MM.1S (cell line): ENCODE measurements at regions not wholly inside any gene's neighbourhood (a gene's known extent, or its start where the extent isn't known, plus 50 kb on each side); places are given as distances from the start of the nearest gene placed in this dataset.

Source experiments
- DNase-seq: peaks from one replicate; pipeline ENCODE4 v3.0.0-alpha.2; 2015
- H2AFZ ChIP-seq: fragments of 300-600 bp; sonication (generic); 2 replicates; pipeline ENCODE4 v1.6.0; 2016; ENCODE audit warnings: antibody characterized with exemption, low read length
- H3F3A ChIP-seq: fragments of 300-600 bp; sonication (generic); 2 replicates; pipeline ENCODE4 v1.6.1; 2016; ENCODE audit warnings: mild to moderate bottlenecking, antibody characterized with exemption, low read length, moderate library complexity, mixed read lengths; ENCODE audit not compliant: insufficient read depth
- H3K27ac ChIP-seq: fragments of 300-600 bp; sonication (generic); 2 replicates; pipeline ENCODE4 v1.5.1; 2016; ENCODE audit warnings: mild to moderate bottlenecking, low read length
- H3K27me3 ChIP-seq: fragments of 300-600 bp; sonication (generic); replicated peaks from 2 replicates; pipeline ENCODE4 v1.6.0; 2016; ENCODE audit warnings: low read length; ENCODE audit not compliant: insufficient read depth
- H3K36me3 ChIP-seq: fragments of 300-600 bp; sonication (generic); replicated peaks from 2 replicates; pipeline ENCODE4 v1.6.1; 2016; ENCODE audit warnings: mild to moderate bottlenecking, low read length, mixed read lengths; ENCODE audit not compliant: insufficient read depth
- H3K4me1 ChIP-seq: fragments of 300-600 bp; sonication (generic); 2 replicates; pipeline ENCODE4 v1.6.1; 2016; ENCODE audit warnings: low read length, mixed read lengths
- H3K4me2 ChIP-seq: fragments of 300-600 bp; sonication (generic); 2 replicates; pipeline ENCODE4 v1.6.0; 2016; ENCODE audit warnings: low read depth, low read length
- H3K4me3 ChIP-seq: fragments of 300-600 bp; sonication (generic); 2 replicates; pipeline ENCODE4 v1.5.1; 2016; ENCODE audit warnings: low read length, mixed read lengths
- H3K79me2 ChIP-seq: fragments of 300-600 bp; sonication (generic); 2 replicates; pipeline ENCODE4 v1.6.1; 2016; ENCODE audit warnings: mixed run types, low read length, mixed read lengths
- H3K9ac ChIP-seq: fragments of 300-600 bp; sonication (generic); 2 replicates; pipeline ENCODE4 v1.6.1; 2016; ENCODE audit warnings: low read length, mixed read lengths
- H3K9me2 ChIP-seq: fragments of 300-600 bp; sonication (generic); replicated peaks from 2 replicates; pipeline ENCODE4 v1.6.1; 2016; ENCODE audit warnings: mild to moderate bottlenecking, low read length, mixed read lengths; ENCODE audit not compliant: insufficient read depth
- H3K9me3 ChIP-seq: fragments of 300-600 bp; sonication (generic); replicated peaks from 2 replicates; pipeline ENCODE4 v1.6.1; 2016; ENCODE audit warnings: mild to moderate bottlenecking, low read length, mixed read lengths; ENCODE audit not compliant: insufficient read depth
- H4K20me1 ChIP-seq: fragments of 300-600 bp; sonication (generic); 2 replicates; pipeline ENCODE4 v1.6.1; 2016; ENCODE audit warnings: mild to moderate bottlenecking, low read length, moderate library complexity, mixed read lengths; ENCODE audit not compliant: insufficient read depth
- EZH2 ChIP-seq: fragments of 300-600 bp; sonication (generic); optimal IDR thresholded peaks from 2 replicates; pipeline ENCODE3; 2017; ENCODE audit warnings: low read depth, mild to moderate bottlenecking, antibody characterized with exemption, low read length, mixed read lengths
- EZH2phosphoT487 ChIP-seq: fragments of 300-600 bp; sonication (generic); IDR thresholded peaks from 2 replicates; pipeline ENCODE4 v1.6.1; 2018; ENCODE audit warnings: antibody characterized with exemption, low read length
- TF ChIP-seq, protein P1 (sequence below): fragments of 300-600 bp; sonication (generic); IDR thresholded peaks from 2 replicates; pipeline ENCODE4 v1.5.1; 2016; ENCODE audit warnings: antibody characterized with exemption, low read length, mixed read lengths

DNA sequence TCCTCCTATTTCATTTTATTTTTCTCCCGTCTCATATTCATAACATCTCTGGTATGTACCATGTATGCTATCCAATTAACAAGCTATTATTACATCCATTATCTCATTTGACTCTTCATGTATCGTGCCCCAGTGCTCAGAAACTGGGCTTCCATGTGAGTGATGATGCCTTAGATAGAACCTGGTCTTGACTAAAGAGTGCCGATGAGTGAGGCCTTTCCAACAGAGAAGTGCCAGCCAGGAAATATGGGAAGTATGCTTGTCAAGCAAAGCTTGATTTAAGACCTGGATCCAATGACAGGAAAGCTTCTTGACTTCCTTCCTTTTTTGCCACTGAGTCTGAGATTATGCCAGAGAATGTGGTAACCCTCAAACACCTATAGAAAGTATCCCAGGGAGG is 371.7 kb upstream of the FGF13 start:
- H3K27me3 ChIP-seq = no peaks in the 10 kb centered on the region
- H4K20me1 ChIP-seq = no peaks in the 10 kb centered on the region
- H3K4me3 ChIP-seq = no peak overlapping the region
- H3F3A ChIP-seq = no peaks in the 10 kb centered on the region
- no peak overlapping the region for H2AFZ ChIP-seq
- H3K9me2 ChIP-seq = no peaks in the 10 kb centered on the region
- H3K27ac ChIP-seq = no peak overlapping the region
- H3K4me2 ChIP-seq = no peak overlapping the region
- no peaks in the 10 kb centered on the region for H3K4me1 ChIP-seq
- no peaks in the 10 kb centered on the region for H3K9me3 ChIP-seq
- no peak for DNase-seq
- no peak overlapping the region for H3K9ac ChIP-seq
- no peaks in the 10 kb centered on the region for H3K79me2 ChIP-seq
- TF ChIP-seq EZH2 (no peak), EZH2phosphoT487 (no peak)
- TF ChIP-seq, protein P1, sequence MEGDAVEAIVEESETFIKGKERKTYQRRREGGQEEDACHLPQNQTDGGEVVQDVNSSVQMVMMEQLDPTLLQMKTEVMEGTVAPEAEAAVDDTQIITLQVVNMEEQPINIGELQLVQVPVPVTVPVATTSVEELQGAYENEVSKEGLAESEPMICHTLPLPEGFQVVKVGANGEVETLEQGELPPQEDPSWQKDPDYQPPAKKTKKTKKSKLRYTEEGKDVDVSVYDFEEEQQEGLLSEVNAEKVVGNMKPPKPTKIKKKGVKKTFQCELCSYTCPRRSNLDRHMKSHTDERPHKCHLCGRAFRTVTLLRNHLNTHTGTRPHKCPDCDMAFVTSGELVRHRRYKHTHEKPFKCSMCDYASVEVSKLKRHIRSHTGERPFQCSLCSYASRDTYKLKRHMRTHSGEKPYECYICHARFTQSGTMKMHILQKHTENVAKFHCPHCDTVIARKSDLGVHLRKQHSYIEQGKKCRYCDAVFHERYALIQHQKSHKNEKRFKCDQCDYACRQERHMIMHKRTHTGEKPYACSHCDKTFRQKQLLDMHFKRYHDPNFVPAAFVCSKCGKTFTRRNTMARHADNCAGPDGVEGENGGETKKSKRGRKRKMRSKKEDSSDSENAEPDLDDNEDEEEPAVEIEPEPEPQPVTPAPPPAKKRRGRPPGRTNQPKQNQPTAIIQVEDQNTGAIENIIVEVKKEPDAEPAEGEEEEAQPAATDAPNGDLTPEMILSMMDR = no peak
- H3K36me3 ChIP-seq = no peaks in the 10 kb centered on the region

GRCh38 chrX:139081965-139082364 is 370.4 kb upstream of the FGF13 start:
- Histone ChIP-seq H3K79me2 (no peaks in the 10 kb centered on the region), H2AFZ (no peak overlapping the region), H4K20me1 (no peaks in the 10 kb centered on the region), H3K4me2 (no peak overlapping the region), H3K4me1 (no peaks in the 10 kb centered on the region), H3K27ac (no peak overlapping the region), H3K27me3 (no peaks in the 10 kb centered on the region), H3K36me3 (no peaks in the 10 kb centered on the region), H3K4me3 (no peak overlapping the region), H3K9ac (no peak overlapping the region), H3F3A (no peaks in the 10 kb centered on the region), H3K9me3 (no peaks in the 10 kb centered on the region), H3K9me2 (no peaks in the 10 kb centered on the region)
- no peak for DNase-seq
- no peak for TF ChIP-seq EZH2phosphoT487
- TF ChIP-seq, protein P1 = no peak
- TF ChIP-seq EZH2 = no peak

DNA sequence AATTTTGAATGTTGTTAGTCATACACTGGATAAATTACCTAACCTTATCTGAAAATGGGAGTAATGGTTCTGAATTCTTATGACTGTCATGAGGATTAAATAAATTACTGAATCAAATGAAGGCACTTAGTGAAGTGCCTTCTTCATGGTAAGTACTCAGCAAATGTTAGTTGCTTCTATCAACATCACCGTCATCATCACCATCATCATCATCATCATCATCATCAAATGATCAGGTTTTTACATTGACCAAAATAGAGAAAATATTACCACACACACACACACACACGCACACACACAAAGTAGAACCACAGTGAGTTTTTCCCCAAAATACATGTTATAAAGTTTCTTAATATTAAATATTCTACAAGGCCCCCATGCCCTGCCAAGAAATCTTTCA is 368.3 kb upstream of the FGF13 start:
- Histone ChIP-seq H3F3A (no peaks in the 10 kb centered on the region), H3K27ac (no peak overlapping the region), H3K4me1 (no peaks in the 10 kb centered on the region), H4K20me1 (no peaks in the 10 kb centered on the region), H3K4me3 (no peak overlapping the region), H3K9me2 (no peaks in the 10 kb centered on the region), H3K9me3 (no peaks in the 10 kb centered on the region), H3K27me3 (no peaks in the 10 kb centered on the region), H2AFZ (no peak overlapping the region), H3K79me2 (no peaks in the 10 kb centered on the region), H3K4me2 (no peak overlapping the region), H3K36me3 (no peaks in the 10 kb centered on the region), H3K9ac (no peak overlapping the region)
- TF ChIP-seq, protein P1 = no peak
- TF ChIP-seq EZH2 (no peak), EZH2phosphoT487 (no peak)
- DNase-seq = no peak
